SU-DHL-6 (cell line): ENCODE measurements at regions not wholly inside any gene's neighbourhood (a gene's known extent, or its start where the extent isn't known, plus 50 kb on each side); places are given as distances from the start of the nearest gene placed in this dataset.

ENCODE experiments used
- H2AFZ ChIP-seq: fragments of 200-600 bp; sonication (generic); 2 replicates; pipeline ENCODE4 v1.6.1; 2014; ENCODE audit warnings: low read depth, mild to moderate bottlenecking, moderate library complexity, mixed read lengths, antibody characterized with exemption, low read length; ENCODE audit not compliant: severe bottlenecking
- H3F3A ChIP-seq: fragments of 200-600 bp; shearing (Covaris generic); 2 replicates; pipeline ENCODE4 v1.6.0; 2016; ENCODE audit warnings: antibody characterized with exemption, mild to moderate bottlenecking; ENCODE audit not compliant: insufficient read depth
- H3K27ac ChIP-seq: fragments of 200-600 bp; sonication (generic); 2 replicates; pipeline ENCODE4 v1.5.1; 2016; ENCODE audit warnings: low read depth, mild to moderate bottlenecking, low read length, moderate library complexity, mixed read lengths
- H3K27me3 ChIP-seq: fragments of 200-600 bp; sonication (generic), shearing (Covaris generic); 2 replicates; pipeline ENCODE4 v1.6.0; 2014; ENCODE audit warnings: mild to moderate bottlenecking, low read length
- H3K36me3 ChIP-seq: fragments of 200-600 bp; sonication (generic); 2 replicates; pipeline ENCODE4 v1.6.1; 2014; ENCODE audit warnings: mild to moderate bottlenecking, low read length, mixed read lengths
- H3K4me2 ChIP-seq: fragments of 300-600, 200-600 bp; shearing (Covaris generic), sonication (generic); 2 replicates; pipeline ENCODE4 v1.6.0; 2014; ENCODE audit warnings: low read length, low read depth, mild to moderate bottlenecking; ENCODE audit not compliant: poor library complexity, severe bottlenecking
- H3K4me3 ChIP-seq: fragments of 200-600 bp; sonication (generic); 2 replicates; pipeline ENCODE4 v1.5.1; 2014; ENCODE audit warnings: antibody characterized with exemption, low read length, mild to moderate bottlenecking, mixed read lengths; ENCODE audit not compliant: insufficient read depth, poor library complexity, severe bottlenecking
- H3K79me2 ChIP-seq: fragments of 200-600 bp; sonication (generic); 2 replicates; pipeline ENCODE4 v1.6.1; 2014; ENCODE audit warnings: mild to moderate bottlenecking, low read length, moderate library complexity; ENCODE audit not compliant: insufficient read depth
- H3K9ac ChIP-seq: fragments of 200-600 bp; sonication (generic); 2 replicates; pipeline ENCODE4 v1.7.0; 2014; ENCODE audit warnings: mild to moderate bottlenecking, low read length
- H3K9me2 ChIP-seq: fragments of 200-600 bp; sonication (generic); replicated peaks from 2 replicates; pipeline ENCODE4 v1.6.1; 2014; ENCODE audit warnings: low read length; ENCODE audit not compliant: insufficient read depth
- H3K9me3 ChIP-seq: fragments of 200-600 bp; sonication (generic); 2 replicates; pipeline ENCODE4 v1.6.1; 2014; ENCODE audit warnings: low read length, mixed read lengths; ENCODE audit not compliant: insufficient read depth
- H4K20me1 ChIP-seq: fragments of 200-600 bp; sonication (generic); 2 replicates; pipeline ENCODE4 v1.6.1; 2014; ENCODE audit warnings: low read depth, mild to moderate bottlenecking, antibody characterized with exemption, low read length, moderate library complexity, mixed read lengths
- CTCF ChIP-seq: fragments of 200-600 bp; sonication (generic); IDR thresholded peaks from one replicate; pipeline ENCODE4 v1.5.1; 2017; ENCODE audit warnings: antibody characterized with exemption, mild to moderate bottlenecking, low read length, moderate library complexity; ENCODE audit not compliant: insufficient read depth, poor library complexity, severe bottlenecking
- EZH2phosphoT487 ChIP-seq: fragments of 200-600 bp; sonication (generic), shearing (Covaris generic); conservative IDR thresholded peaks from 2 replicates; pipeline ENCODE4 v1.6.1; 2018; ENCODE audit warnings: mild to moderate bottlenecking, antibody characterized with exemption, low read length, moderate library complexity, mixed read lengths

GRCh38 chr17:14737984-14738651 lies 437.2 kb downstream of the HS3ST3B1 start:
- Histone ChIP-seq H3K27ac (no peak overlapping the region), H3K27me3 (no peaks in the 10 kb centered on the region), H3F3A (no peaks in the 10 kb centered on the region), H3K4me2 (no peak overlapping the region), H4K20me1 (no peaks in the 10 kb centered on the region), H3K9ac (no peak overlapping the region), H3K79me2 (no peaks in the 10 kb centered on the region), H3K4me3 (no peak overlapping the region), H2AFZ (no peak overlapping the region), H3K36me3 (no peaks in the 10 kb centered on the region), H3K9me2 (no peaks in the 10 kb centered on the region), H3K9me3 (no peaks in the 10 kb centered on the region)
- TF ChIP-seq EZH2phosphoT487, result no peak
- TF ChIP-seq CTCF, result no peak

- Histone ChIP-seq H3K36me3 (no peaks in the 10 kb centered on the region), H4K20me1 (no peaks in the 10 kb centered on the region), H2AFZ (no peak overlapping the region), H3K27ac (no peak overlapping the region), H3F3A (no peaks in the 10 kb centered on the region), H3K9ac (no peak overlapping the region), H3K4me3 (no peak overlapping the region), H3K79me2 (no peaks in the 10 kb centered on the region), H3K4me2 (no peak overlapping the region), H3K27me3 (no peaks in the 10 kb centered on the region), H3K9me2 (no peaks in the 10 kb centered on the region; the same call in 1 of the 2 replicates), H3K9me3 (no peaks in the 10 kb centered on the region)
- TF ChIP-seq CTCF (no peak), EZH2phosphoT487 (no peak)
Measured at GRCh38 chr17:14736631-14737030, 435.8 kb downstream of the HS3ST3B1 start.

GRCh38 chr17:14733376-14733775 lies 432.5 kb downstream of the HS3ST3B1 start:
- no peak overlapping the region for H3K4me2 ChIP-seq
- H3K79me2 ChIP-seq, result no peaks in the 10 kb centered on the region
- no peaks in the 10 kb centered on the region for H3K36me3 ChIP-seq
- H3K9ac ChIP-seq, result no peak overlapping the region
- TF ChIP-seq CTCF (no peak), EZH2phosphoT487 (no peak)
- H3K27ac ChIP-seq, result no peak overlapping the region
- H3K9me3 ChIP-seq, result no peaks in the 10 kb centered on the region
- no peaks in the 10 kb centered on the region for H3K27me3 ChIP-seq
- H3K9me2 ChIP-seq, result no peaks in the 10 kb centered on the region; the same call in 1 of the 2 replicates
- no peaks in the 10 kb centered on the region for H4K20me1 ChIP-seq
- H3F3A ChIP-seq, result no peaks in the 10 kb centered on the region
- H3K4me3 ChIP-seq, result no peak overlapping the region
- H2AFZ ChIP-seq, result no peak overlapping the region
